ENCODE measurements at regions not wholly inside any gene's neighbourhood (a gene's known extent, or its start where the extent isn't known, plus 50 kb on each side); places are given as distances from the start of the nearest gene placed in this dataset.

- Mint-ChIP-seq H3K9me3 (ENCODE audit: unreplicated experiment) (peaks cover 16% of the 10 kb centered on the region), H3K4me3 (ENCODE audit: unreplicated experiment) (no peak overlapping the region), H3K27me3 (ENCODE audit: insufficient read depth, unreplicated experiment) (no peaks in the 10 kb centered on the region), H3K36me3 (ENCODE audit: insufficient read depth, unreplicated experiment) (no peaks in the 10 kb centered on the region), H3K4me1 (ENCODE audit: insufficient read depth, unreplicated experiment) (no peaks in the 10 kb centered on the region), H3K27ac (ENCODE audit: low read depth, unreplicated experiment) (no peak overlapping the region)
- no TSS peak for BruUV-seq (replicated peaks)
- ChIA-PET POLR2A (no interaction called here), CTCF (interaction anchor here (0.6 kb wide), 1 partner anchor 24 kb away, joined by 3 read pairs; no protein-coding TSS in a partner anchor)
- intact Hi-C loops (cut with micrococcal nuclease) = no loop called here
- no peak for DNase-seq (ENCODE audit: unreplicated experiment)
- no peak for TF ChIP-seq CTCF (IDR thresholded peaks at IDR 0.05; ENCODE audit: unreplicated experiment)
Measured at GRCh38 chr10:130727766-130728490, 583.6 kb downstream of the TCERG1L start.

- Mint-ChIP-seq H3K4me1 (ENCODE audit: insufficient read depth, unreplicated experiment) (no peaks in the 10 kb centered on the region), H3K36me3 (ENCODE audit: insufficient read depth, unreplicated experiment) (no peaks in the 10 kb centered on the region), H3K4me3 (ENCODE audit: unreplicated experiment) (no peak overlapping the region), H3K9me3 (ENCODE audit: unreplicated experiment) (peaks cover 16% of the 10 kb centered on the region), H3K27me3 (ENCODE audit: insufficient read depth, unreplicated experiment) (no peaks in the 10 kb centered on the region), H3K27ac (ENCODE audit: low read depth, unreplicated experiment) (no peak overlapping the region)
- TF ChIP-seq CTCF (IDR thresholded peaks at IDR 0.05; ENCODE audit: unreplicated experiment) = no peak
- intact Hi-C loops (cut with micrococcal nuclease) = no loop called here
- POLR2A ChIA-PET = no interaction called here
- no peak for DNase-seq (ENCODE audit: unreplicated experiment)
- no TSS peak for BruUV-seq (replicated peaks)
- CTCF ChIA-PET = interaction anchor here (0.6 kb wide), 1 partner anchor 11 kb away, joined by 3 read pairs; no protein-coding TSS in a partner anchor
Measured at GRCh38 chr10:130728531-130729215, 582.8 kb downstream of the TCERG1L start.

GRCh38 chr10:130729876-130730275 lies 581.6 kb downstream of the TCERG1L start:
- Mint-ChIP-seq H3K4me3 (ENCODE audit: unreplicated experiment) (no peak overlapping the region), H3K27me3 (ENCODE audit: insufficient read depth, unreplicated experiment) (no peaks in the 10 kb centered on the region), H3K27ac (ENCODE audit: low read depth, unreplicated experiment) (no peak overlapping the region), H3K9me3 (ENCODE audit: unreplicated experiment) (peaks cover 26% of the 10 kb centered on the region), H3K4me1 (ENCODE audit: insufficient read depth, unreplicated experiment) (no peaks in the 10 kb centered on the region), H3K36me3 (ENCODE audit: insufficient read depth, unreplicated experiment) (no peaks in the 10 kb centered on the region)
- ChIA-PET CTCF (no interaction called here), POLR2A (no interaction called here)
- BruUV-seq (replicated peaks) = no TSS peak
- no peak for DNase-seq (ENCODE audit: unreplicated experiment)
- intact Hi-C loops (cut with micrococcal nuclease) = no loop called here
- TF ChIP-seq CTCF (IDR thresholded peaks at IDR 0.05; ENCODE audit: unreplicated experiment) = no peak

GRCh38 chr10:130737186-130737585 lies 574.3 kb downstream of the TCERG1L start:
- Mint-ChIP-seq H3K4me3 (ENCODE audit: unreplicated experiment) (no peak overlapping the region), H3K27ac (ENCODE audit: low read depth, unreplicated experiment) (no peak overlapping the region), H3K36me3 (ENCODE audit: insufficient read depth, unreplicated experiment) (no peaks in the 10 kb centered on the region), H3K27me3 (ENCODE audit: insufficient read depth, unreplicated experiment) (no peaks in the 10 kb centered on the region), H3K4me1 (ENCODE audit: insufficient read depth, unreplicated experiment) (no peaks in the 10 kb centered on the region), H3K9me3 (ENCODE audit: unreplicated experiment) (peaks cover 46% of the 10 kb centered on the region)
- CTCF ChIA-PET = no interaction called here
- no peak for DNase-seq (ENCODE audit: unreplicated experiment)
- TF ChIP-seq CTCF (IDR thresholded peaks at IDR 0.05; ENCODE audit: unreplicated experiment) = no peak
- intact Hi-C loops (cut with micrococcal nuclease) = no loop called here
- POLR2A ChIA-PET = no interaction called here
- no TSS peak for BruUV-seq (replicated peaks)

Data from MCF 10A (cell line).